Aorta (tissue), 5 donors: ENCODE measurements at regions not wholly inside any gene's neighbourhood (a gene's known extent, or its start where the extent isn't known, plus 50 kb on each side); places are given as distances from the start of the nearest gene placed in this dataset.

ENCODE experiments used
- ATAC-seq: fragments of 200-7000 bp; cut with Tn5 transposase; one replicate; pipeline ENCODE4 v1.9.1; 2022; ENCODE audit warnings: moderate library complexity; ENCODE audit not compliant: low FRiP score
- DNase-seq, 2 donors: peaks; one replicate each; pipeline ENCODE4 v3.0.0-alpha.2; 2020
- H3K27ac ChIP-seq, 2 donors: one replicate each; pipeline ENCODE4 v1.5.1; 2013; ENCODE audit warnings: low read length in 2 of 2, mild to moderate bottlenecking in 2 of 2, moderate library complexity in 2 of 2, control low read depth in 1 of 2, inconsistent platforms in 1 of 2, low read depth in 1 of 2
- H3K27me3 ChIP-seq, 2 donors: one replicate each; pipeline ENCODE4 v1.6.1; 2013; ENCODE audit warnings: control low read depth in 1 of 2, low read length in 1 of 2, mild to moderate bottlenecking in 1 of 2, moderate library complexity in 1 of 2; ENCODE audit not compliant: insufficient read depth in 2 of 2, control insufficient read depth in 1 of 2
- H3K36me3 ChIP-seq, 2 donors: one replicate each; pipeline ENCODE4 v1.6.1; 2013; ENCODE audit warnings: control low read depth in 1 of 2, low read length in 1 of 2, mild to moderate bottlenecking in 1 of 2; ENCODE audit not compliant: insufficient read depth in 2 of 2, control insufficient read depth in 1 of 2
- H3K4me1 ChIP-seq, 2 donors: one replicate each; pipeline ENCODE4 v1.6.1; 2013; ENCODE audit warnings: low read length in 2 of 2, control low read depth in 1 of 2, mild to moderate bottlenecking in 1 of 2, moderate library complexity in 1 of 2; ENCODE audit not compliant: insufficient read depth in 2 of 2, control insufficient read depth in 1 of 2
- H3K4me3 ChIP-seq, 2 donors: one replicate each; pipeline ENCODE4 v1.5.1; 2013; ENCODE audit warnings: low read length in 2 of 2, control low read depth in 1 of 2, mild to moderate bottlenecking in 1 of 2
- H3K9me3 ChIP-seq: one replicate; pipeline ENCODE4 v1.6.1; 2013; ENCODE audit warnings: mild to moderate bottlenecking, low read length; ENCODE audit not compliant: control insufficient read depth
- WGBS, 2 donors: extraction: QIAGEN DNeasy Blood & Tissue Kit; methylation state at CpG; one replicate each; pipeline ENCODE4 v1.1.7; 2013; 5-methylcytosine and 5-hydroxymethylcytosine counted together
- intact Hi-C, 2 donors: fragments of 100-400 bp; cut with DNase I; formaldehyde crosslinking; loops; one replicate each; pipeline versions ENCODE4 v1.14.2 to v1.15.0; 2022
- donor health status: healthy with polysubstance abuse.
- donor health status: Bipolar disorder and iron deficiency.
- donor health status: DM: no; HTN: no; CAD: no.
- donor health status: DM: no; HTN: no; CAD: no.
- donor health status: DM: yes; HTN: yes; CAD: no.

DNA sequence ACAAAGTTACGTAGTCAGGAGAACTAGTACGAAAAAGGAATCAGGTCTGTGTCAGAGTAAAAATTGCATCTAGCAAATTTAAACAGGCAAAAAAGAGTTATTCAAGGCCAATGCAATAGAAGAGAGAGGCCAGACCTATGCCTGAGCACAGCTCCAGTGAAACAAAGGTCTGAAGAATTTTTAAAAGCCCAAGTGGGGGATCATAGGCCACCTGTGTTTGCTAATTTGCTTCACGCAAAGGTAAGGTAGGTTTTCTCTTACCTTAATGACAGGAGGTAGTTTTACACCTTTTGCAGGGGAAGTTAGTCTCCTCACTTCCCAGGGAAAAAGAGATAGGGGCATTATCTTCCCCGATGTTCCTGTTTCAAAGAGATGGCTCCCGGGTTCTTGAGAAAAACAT is 448.6 kb upstream of the TECRL start:
- Histone ChIP-seq H3K27me3 (no peaks in the 10 kb centered on the region), H3K36me3 (no peaks in the 10 kb centered on the region), H3K4me1 (no peaks in the 10 kb centered on the region), H3K9me3 (no peaks in the 10 kb centered on the region), H3K4me3 (no peak overlapping the region), H3K27ac (no peak overlapping the region)
- intact Hi-C loops = no loop called here
- DNase-seq (no peak), ATAC-seq (no peak)
- WGBS, 2 donors = 50 to 56% methylated on average over 5 of the region's 5 CpGs

DNA sequence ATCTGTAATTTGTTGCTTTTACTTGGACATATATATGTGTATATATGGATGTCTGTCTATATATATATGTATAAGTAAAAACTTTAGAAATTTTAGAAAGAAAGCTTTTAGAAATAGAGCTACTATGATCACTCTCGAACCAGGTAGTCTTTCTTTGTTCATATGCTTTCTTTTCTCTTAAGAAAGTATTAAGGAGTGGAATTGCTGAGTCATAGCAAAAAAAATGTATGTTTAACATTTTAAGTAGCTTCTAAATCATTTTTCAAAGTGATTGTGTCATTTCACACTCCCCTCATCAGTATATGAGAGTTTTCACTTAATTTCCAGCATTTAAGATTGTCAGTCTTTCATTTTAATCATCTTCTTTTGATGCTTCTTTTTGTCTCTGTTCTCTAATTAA is 447.9 kb upstream of the TECRL start:
- no peak overlapping the region for H3K4me3 ChIP-seq
- WGBS, 2 donors = 51 to 62% methylated on average over 1 of the region's 1 CpG

DNA sequence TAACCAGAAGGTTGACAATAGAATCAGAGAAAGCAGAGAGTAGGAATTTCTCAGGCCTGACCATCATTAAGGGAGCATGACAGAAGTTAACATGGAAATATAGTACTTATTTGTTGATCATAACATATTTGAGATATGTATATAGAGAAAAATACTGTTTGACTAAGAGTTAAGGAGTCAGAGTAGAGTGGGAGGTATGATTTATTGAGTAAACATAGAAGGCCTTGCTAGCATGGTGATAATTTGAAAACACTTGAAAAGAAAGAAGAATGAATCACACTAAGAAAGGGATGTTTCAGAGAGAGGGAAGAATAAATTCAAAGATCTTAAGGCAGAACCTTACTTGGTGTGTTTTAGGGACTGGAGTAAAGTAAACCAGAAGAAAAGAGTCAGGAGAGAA is 437.2 kb upstream of the TECRL start:
- intact Hi-C loops = no loop called here
- ATAC-seq (no peak), DNase-seq (no peak)
- Histone ChIP-seq H3K4me3 (no peak overlapping the region), H3K4me1 (no peaks in the 10 kb centered on the region), H3K27ac (no peak overlapping the region), H3K9me3 (no peaks in the 10 kb centered on the region), H3K27me3 (no peaks in the 10 kb centered on the region), H3K36me3 (no peaks in the 10 kb centered on the region)

More for the DNA sequence above, 447.9 kb upstream of the TECRL start:
- H3K36me3 ChIP-seq = no peaks in the 10 kb centered on the region
- DNase-seq (no peak), ATAC-seq (no peak)
- intact Hi-C loops = no loop called here
- no peak overlapping the region for H3K27ac ChIP-seq
- H3K9me3 ChIP-seq = no peaks in the 10 kb centered on the region
- no peaks in the 10 kb centered on the region for H3K4me1 ChIP-seq
- no peaks in the 10 kb centered on the region for H3K27me3 ChIP-seq

DNA sequence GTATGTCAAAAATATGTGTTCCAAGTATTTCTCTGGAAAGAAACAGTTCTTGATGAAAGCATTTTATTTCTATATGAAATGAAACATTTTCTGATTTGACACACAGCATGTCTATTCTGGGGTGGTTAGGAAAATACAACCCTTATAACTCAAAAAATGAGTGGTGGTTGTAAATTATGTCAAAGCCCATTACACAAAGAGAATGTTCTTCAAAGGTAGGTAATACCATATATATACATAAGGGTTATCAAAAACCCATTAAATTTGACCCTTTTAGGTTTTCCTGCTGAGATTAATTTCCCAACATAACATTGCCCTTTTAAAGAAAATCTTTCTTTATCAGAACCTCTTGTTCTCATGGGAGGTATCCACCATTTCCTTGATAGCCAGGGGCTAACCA is 420.5 kb upstream of the TECRL start:
- Histone ChIP-seq H3K27me3 (no peaks in the 10 kb centered on the region), H3K27ac (no peak overlapping the region), H3K9me3 (no peaks in the 10 kb centered on the region), H3K4me1 (no peaks in the 10 kb centered on the region), H3K4me3 (no peak overlapping the region), H3K36me3 (no peaks in the 10 kb centered on the region)
- DNase-seq (no peak), ATAC-seq (no peak)
- intact Hi-C loops = no loop called here

DNA sequence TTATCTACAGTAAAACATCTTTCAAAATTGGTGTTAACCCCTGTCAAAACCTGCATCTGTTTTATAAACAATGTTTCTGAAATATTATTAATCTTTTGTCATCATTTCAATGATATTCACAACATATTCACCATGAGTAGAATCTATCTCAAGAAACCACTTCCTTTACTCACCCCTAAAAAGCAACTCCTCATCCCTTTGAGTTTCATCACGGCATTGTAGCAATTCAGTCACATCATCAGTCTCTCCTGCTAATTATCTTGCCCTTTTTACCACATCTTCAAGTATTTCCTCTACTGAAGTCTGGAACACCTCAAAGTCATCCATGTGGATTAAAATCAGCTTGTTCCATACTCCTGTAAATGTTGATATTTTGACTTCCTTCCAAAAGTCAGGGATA is 415.3 kb upstream of the TECRL start:
- Histone ChIP-seq H3K4me3 (no peak overlapping the region), H3K27ac (no peak overlapping the region), H3K27me3 (no peaks in the 10 kb centered on the region), H3K4me1 (no peaks in the 10 kb centered on the region), H3K9me3 (no peaks in the 10 kb centered on the region), H3K36me3 (no peaks in the 10 kb centered on the region)
- no peak for ATAC-seq
- DNase-seq = no peak
- 47 to 59% methylated on average over 1 of the region's 1 CpG for WGBS, 2 donors
- intact Hi-C loops = no loop called here

DNA sequence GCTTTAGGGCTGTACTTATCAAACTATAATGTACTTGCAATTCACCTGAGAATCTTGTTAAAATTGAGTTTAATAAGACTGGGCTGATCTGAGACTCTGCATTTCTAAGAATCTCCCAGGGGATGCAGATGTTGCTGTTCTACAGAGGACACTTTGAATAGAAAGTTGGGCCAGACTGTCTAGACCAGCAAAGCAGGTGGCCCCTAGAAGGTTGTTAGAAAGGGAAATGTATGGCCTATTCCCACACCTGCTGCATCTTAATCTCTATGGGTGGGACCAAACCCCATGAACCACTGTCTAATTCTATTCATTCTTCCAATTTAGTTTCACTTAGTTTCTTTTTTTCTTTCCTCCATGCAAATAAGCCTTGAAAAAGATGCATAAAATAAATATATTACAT is 413.2 kb upstream of the TECRL start:
- Histone ChIP-seq H3K27me3 (no peaks in the 10 kb centered on the region), H3K27ac (no peak overlapping the region), H3K9me3 (no peaks in the 10 kb centered on the region), H3K4me3 (no peak overlapping the region), H3K4me1 (no peaks in the 10 kb centered on the region), H3K36me3 (no peaks in the 10 kb centered on the region)
- ATAC-seq (no peak), DNase-seq (no peak)
- intact Hi-C loops = no loop called here

DNA sequence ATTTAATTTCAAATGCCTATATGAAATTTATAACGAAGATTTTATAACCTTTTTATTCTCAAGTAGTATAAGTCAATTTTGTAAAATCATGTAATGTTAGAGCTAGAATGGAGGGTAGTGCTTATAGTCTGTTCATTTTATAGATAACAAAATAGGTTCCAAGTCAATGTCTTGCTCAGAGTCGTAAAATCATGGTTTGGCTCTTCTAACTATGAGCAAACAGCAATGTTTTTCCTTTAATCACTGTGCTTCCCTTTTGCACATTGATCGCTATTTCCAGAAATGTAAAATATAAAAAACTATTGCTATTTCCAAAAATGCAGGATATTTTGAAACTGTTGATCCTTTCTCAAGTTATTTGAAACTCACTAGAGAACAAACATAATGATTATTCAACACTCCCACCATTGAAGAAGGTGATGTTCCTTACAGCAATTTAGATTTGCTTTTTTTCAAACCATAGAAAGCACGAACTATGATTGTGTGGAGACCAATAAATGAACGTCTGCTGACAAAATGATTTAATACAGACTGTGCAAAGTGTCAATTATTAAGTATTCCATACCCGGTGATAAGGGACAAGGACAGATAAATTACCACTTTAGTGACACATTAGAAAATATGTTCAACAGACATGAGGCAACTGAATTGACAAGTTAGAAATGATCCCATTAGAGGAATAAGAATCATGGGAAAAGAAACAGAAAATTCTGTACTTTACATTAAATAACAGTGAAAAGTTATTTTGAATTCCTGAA is 412.1 kb upstream of the TECRL start:
- H3K27ac ChIP-seq = no peak overlapping the region
- intact Hi-C loops = no loop called here
- no peaks in the 10 kb centered on the region for H3K27me3 ChIP-seq
- H3K36me3 ChIP-seq = no peaks in the 10 kb centered on the region
- no peak for DNase-seq
- WGBS, 2 donors = 64 to 66% methylated on average over 6 of the region's 6 CpGs
- no peak for ATAC-seq
- no peak overlapping the region for H3K4me3 ChIP-seq
- no peaks in the 10 kb centered on the region for H3K4me1 ChIP-seq
- H3K9me3 ChIP-seq = no peaks in the 10 kb centered on the region

DNA sequence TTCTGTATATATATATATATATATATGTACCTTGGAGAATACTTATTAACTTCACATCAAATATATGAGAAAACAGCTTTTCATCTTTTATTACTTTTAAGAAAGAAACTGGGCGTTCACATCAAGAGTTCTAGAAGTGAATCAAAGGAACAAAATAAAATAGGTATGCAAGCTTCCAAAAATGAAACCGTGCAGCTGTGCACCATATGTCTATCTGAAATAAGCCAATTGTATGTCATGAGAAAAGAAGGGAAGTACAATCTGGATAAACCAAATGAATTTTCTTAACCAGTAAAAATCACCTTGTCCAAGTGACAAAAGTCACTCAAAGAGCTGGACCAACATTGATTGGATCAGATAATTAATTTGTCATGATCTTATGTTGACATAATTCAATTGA is 405.4 kb upstream of the TECRL start:
- no peaks in the 10 kb centered on the region for H3K4me1 ChIP-seq
- no peak overlapping the region for H3K27ac ChIP-seq
- ATAC-seq = no peak
- intact Hi-C loops = no loop called here
- H3K36me3 ChIP-seq = no peaks in the 10 kb centered on the region
- H3K27me3 ChIP-seq = no peaks in the 10 kb centered on the region
- H3K4me3 ChIP-seq = no peak overlapping the region
- WGBS, 2 donors = 72 to 78% methylated on average over 2 of the region's 2 CpGs
- DNase-seq = no peak
- H3K9me3 ChIP-seq = no peaks in the 10 kb centered on the region

DNA sequence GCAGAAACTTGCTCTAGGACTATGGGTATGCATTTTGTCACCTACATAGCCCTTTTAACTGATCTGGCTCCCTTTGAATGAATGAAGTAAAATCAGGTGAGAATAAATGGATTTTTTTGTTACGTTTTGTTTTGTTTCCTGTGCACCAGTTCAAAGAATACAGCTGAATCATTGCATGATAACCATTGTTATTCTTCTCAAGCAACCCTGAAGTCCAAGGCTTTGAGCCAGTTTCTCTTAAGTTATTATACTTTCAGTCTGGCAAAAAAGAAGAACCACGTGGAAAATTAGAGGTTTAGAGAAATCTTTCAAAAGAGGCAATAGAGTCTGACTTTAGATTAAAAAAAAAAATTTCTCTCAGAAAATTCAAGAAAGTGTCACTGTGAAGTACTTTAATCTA is 398.6 kb upstream of the TECRL start:
- ATAC-seq (no peak), DNase-seq (no peak)
- intact Hi-C loops = no loop called here
- Histone ChIP-seq H3K4me3 (no peak overlapping the region), H3K27ac (no peak overlapping the region), H3K9me3 (no peaks in the 10 kb centered on the region), H3K4me1 (no peaks in the 10 kb centered on the region), H3K36me3 (no peaks in the 10 kb centered on the region), H3K27me3 (no peaks in the 10 kb centered on the region)
- 9 to 12% methylated on average over 2 of the region's 2 CpGs for WGBS, 2 donors
